Activated naive CD8-positive, alpha-beta T cell treated with anti-CD3 and anti-CD28 coated beads for 36 hours (primary cell): ENCODE measurements at regions not wholly inside any gene's neighbourhood (a gene's known extent, or its start where the extent isn't known, plus 50 kb on each side); places are given as distances from the start of the nearest gene placed in this dataset.
"Not testable (repeated sequence)": the region's sequence is repeated elsewhere in the genome, so short reads cannot be mapped to it uniquely, and the experiment has no call there.

Source experiments
- DNase-seq: peaks from one replicate; pipeline ENCODE4 v3.0.0; 2021
- H3K27ac Mint-ChIP-seq: one replicate; pipeline ENCODE4 v1.8.0; 2022; ENCODE audit warnings: mild to moderate bottlenecking, moderate library complexity, mixed read lengths
- H3K27me3 Mint-ChIP-seq: one replicate; pipeline ENCODE4 v1.8.0; 2022; ENCODE audit warnings: mild to moderate bottlenecking, mixed read lengths
- H3K36me3 Mint-ChIP-seq: one replicate; pipeline ENCODE4 v1.8.0; 2021; ENCODE audit warnings: mild to moderate bottlenecking, mixed read lengths
- H3K4me1 Mint-ChIP-seq: one replicate; pipeline ENCODE4 v1.8.0; 2021; ENCODE audit warnings: mixed read lengths
- H3K4me3 Mint-ChIP-seq: one replicate; pipeline ENCODE4 v1.8.0; 2022; ENCODE audit warnings: mild to moderate bottlenecking, moderate library complexity, mixed read lengths
- H3K9me3 Mint-ChIP-seq: one replicate; pipeline ENCODE4 v1.8.0; 2022; ENCODE audit warnings: mixed read lengths

DNA sequence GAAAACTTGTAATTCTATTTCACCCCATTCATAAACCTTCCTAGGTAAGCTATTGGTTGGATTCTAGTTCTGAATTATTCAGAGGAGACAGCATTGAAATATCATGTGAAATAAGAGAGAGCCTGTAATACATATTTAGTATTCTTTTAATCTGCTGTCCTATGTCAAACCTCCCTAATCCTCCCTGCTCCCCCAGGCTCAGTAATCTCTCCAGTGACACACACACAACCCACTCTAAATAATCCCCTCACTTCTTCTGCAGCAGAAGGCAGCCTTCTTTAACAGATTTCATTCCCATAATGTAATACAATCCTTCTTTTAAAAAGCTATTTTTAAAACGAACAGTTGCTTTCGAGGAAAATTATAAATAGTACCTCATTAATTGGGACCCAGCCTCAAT, 639.7 kb upstream of the AUTS2 start:
- DNase-seq = no peak
- Mint-ChIP-seq H3K27me3 (no peaks in the 10 kb centered on the region), H3K27ac (no peak overlapping the region), H3K9me3 (peaks cover 4% of the 10 kb centered on the region), H3K4me1 (no peaks in the 10 kb centered on the region), H3K4me3 (no peak overlapping the region), H3K36me3 (no peaks in the 10 kb centered on the region)

DNA sequence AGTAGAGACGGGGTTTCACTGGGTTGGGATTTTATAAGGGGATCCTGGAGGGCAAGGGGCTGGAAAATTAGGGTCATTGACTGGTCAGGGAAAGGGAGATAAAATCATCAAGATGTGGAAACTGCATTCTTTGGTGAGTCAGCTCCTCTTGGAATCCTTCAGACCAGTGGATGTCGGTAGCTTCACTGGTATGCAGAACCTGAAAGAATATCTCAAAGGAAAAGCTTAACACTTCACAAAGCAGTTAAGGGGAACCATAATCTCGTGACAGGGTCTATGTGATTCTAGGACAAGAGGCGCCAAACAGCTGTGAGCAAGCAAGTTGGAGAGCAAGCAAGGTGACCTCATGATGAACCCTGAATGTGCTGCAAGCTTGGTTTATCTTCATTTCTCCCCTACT, 634.7 kb upstream of the AUTS2 start:
- Mint-ChIP-seq H3K9me3 (peaks cover 1% of the 10 kb centered on the region), H3K27me3 (no peaks in the 10 kb centered on the region), H3K36me3 (no peaks in the 10 kb centered on the region), H3K27ac (no peak overlapping the region), H3K4me1 (no peaks in the 10 kb centered on the region), H3K4me3 (no peak overlapping the region)
- DNase-seq = no peak

DNA sequence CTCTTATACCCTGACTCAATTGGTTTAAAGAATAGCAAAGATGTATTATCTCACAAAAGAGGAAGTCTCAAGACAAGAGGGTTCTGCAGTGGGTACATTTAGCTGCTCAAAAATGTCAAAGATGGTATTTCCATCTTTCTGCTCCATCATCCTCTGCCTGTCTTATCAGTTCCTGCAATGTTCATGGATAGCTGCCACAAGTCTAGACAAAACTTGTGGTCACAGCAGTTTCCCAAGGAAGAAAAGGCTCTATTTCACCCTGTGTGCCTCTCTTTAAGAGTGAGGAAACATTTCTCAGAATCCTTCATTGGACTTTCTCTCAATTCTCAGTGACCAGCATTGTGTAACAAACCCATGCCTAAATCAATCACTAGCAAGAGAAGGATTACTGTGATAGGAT, 634.2 kb upstream of the AUTS2 start:
- peaks cover under 1% of the 10 kb centered on the region for H3K9me3 Mint-ChIP-seq
- H3K27me3 Mint-ChIP-seq = no peaks in the 10 kb centered on the region
- no peak overlapping the region for H3K27ac Mint-ChIP-seq

DNA sequence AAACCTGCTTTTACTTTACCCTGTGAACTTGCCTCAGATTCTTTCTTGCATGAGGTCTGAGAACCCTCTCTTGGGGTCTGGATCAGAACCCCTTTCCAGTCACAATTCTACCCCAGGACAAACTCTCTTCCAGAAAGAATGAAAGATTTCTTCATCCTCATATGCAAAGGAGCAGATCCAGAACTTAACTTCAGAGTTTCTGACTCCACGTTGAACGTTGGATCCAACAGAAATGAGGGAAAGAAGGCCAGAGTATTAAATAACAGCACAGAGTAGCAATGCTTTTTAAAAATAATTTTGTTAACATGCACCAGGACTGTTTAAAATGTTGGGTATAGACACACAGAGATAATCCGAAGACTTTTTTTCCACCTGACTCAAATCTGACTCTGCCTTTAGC, 632.9 kb upstream of the AUTS2 start:
- H3K36me3 Mint-ChIP-seq = no peaks in the 10 kb centered on the region

More for the DNA sequence above, 634.2 kb upstream of the AUTS2 start:
- Mint-ChIP-seq H3K4me3 (no peak overlapping the region), H3K36me3 (no peaks in the 10 kb centered on the region), H3K4me1 (no peaks in the 10 kb centered on the region)
- no peak for DNase-seq

DNA sequence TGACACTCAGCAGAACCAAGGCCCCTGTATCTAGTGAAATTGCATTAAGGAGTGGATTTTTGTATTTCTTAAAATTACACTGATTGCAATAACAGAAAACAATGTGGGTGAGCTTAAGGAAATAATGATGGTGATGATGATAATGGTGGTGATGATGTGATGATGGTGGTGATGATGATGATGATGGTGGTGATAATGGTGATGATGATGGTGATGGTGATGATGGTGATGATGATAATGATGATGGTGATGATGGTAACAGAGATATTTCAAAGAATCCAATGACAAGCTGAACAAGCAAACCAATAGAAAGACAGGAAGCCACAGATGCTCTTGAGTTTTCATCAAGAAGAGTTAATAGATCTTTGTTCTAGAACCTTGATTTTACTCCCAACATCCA, 630.7 kb upstream of the AUTS2 start:
- H3K27me3 Mint-ChIP-seq = no peaks in the 10 kb centered on the region
- H3K4me3 Mint-ChIP-seq = no peak overlapping the region
- H3K27ac Mint-ChIP-seq = no peak overlapping the region
- H3K9me3 Mint-ChIP-seq = peaks cover 2% of the 10 kb centered on the region
- no peak for DNase-seq
- no peaks in the 10 kb centered on the region for H3K36me3 Mint-ChIP-seq
- no peaks in the 10 kb centered on the region for H3K4me1 Mint-ChIP-seq

More for the DNA sequence above, 632.9 kb upstream of the AUTS2 start:
- no peaks in the 10 kb centered on the region for H3K4me1 Mint-ChIP-seq
- no peaks in the 10 kb centered on the region for H3K9me3 Mint-ChIP-seq
- H3K27ac Mint-ChIP-seq = no peak overlapping the region
- no peak for DNase-seq
- no peaks in the 10 kb centered on the region for H3K27me3 Mint-ChIP-seq
- no peak overlapping the region for H3K4me3 Mint-ChIP-seq

DNA sequence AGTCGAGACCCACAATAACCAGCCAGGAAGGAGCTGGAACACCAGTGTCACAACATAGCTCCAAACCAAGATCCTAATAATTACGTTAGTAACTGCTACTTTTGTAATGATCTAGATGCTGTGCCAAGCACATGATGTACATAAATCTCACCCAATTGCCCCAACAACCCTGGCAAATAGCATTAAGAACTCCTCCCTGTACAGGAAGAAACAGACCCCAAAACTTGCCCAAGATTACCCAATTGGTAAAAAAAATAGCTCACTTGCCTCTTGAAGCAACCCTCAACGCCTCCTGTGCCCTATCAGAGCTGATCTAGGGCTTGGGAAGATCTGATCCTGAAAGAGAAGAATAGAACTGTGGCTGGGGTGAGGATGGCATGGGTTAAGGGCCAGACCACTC, 628.7 kb upstream of the AUTS2 start:
- no peaks in the 10 kb centered on the region for H3K27me3 Mint-ChIP-seq

DNA sequence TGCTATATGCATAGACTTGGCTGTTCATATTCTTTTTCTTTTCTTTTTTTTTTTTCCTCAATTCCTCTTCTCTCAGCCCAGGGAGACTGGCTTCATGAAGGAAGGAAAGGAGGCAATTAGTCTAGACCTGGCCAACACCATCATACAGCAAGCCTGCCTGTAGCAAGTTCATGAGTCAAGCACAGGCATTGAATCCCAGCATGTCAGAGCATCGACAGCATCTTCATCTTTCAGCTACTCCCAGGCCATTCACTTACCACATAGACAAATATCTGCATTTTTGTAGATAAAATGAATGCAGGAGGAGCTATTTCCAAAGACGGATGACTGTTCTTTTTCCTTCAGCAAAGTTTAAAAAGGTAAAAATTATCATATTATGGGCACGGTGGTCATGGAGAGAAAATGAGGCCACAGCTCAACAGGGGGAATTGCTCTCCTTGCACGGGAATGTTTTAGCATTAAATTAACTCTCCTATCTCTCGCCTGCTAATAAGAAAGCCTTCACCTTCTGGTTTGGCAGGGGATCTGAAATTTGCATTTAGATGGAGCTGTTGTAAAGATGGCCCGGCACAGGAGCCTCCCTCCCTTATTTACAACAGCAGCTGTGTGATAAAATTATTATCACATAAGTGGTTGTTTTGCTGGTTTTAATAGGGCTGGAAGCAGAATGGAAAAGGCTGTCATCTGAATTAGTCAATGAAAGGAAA, 626.5 kb upstream of the AUTS2 start:
- Mint-ChIP-seq H3K27me3 (no peaks in the 10 kb centered on the region), H3K4me3 (no peak overlapping the region), H3K9me3 (peaks cover 6% of the 10 kb centered on the region), H3K36me3 (no peaks in the 10 kb centered on the region), H3K27ac (no peak overlapping the region), H3K4me1 (no peaks in the 10 kb centered on the region)
- DNase-seq = no peak

More for the DNA sequence above, 628.7 kb upstream of the AUTS2 start:
- Mint-ChIP-seq H3K4me3 (no peak overlapping the region), H3K36me3 (no peaks in the 10 kb centered on the region), H3K9me3 (peaks cover 4% of the 10 kb centered on the region), H3K4me1 (no peaks in the 10 kb centered on the region), H3K27ac (no peak overlapping the region)
- no peak for DNase-seq

DNA sequence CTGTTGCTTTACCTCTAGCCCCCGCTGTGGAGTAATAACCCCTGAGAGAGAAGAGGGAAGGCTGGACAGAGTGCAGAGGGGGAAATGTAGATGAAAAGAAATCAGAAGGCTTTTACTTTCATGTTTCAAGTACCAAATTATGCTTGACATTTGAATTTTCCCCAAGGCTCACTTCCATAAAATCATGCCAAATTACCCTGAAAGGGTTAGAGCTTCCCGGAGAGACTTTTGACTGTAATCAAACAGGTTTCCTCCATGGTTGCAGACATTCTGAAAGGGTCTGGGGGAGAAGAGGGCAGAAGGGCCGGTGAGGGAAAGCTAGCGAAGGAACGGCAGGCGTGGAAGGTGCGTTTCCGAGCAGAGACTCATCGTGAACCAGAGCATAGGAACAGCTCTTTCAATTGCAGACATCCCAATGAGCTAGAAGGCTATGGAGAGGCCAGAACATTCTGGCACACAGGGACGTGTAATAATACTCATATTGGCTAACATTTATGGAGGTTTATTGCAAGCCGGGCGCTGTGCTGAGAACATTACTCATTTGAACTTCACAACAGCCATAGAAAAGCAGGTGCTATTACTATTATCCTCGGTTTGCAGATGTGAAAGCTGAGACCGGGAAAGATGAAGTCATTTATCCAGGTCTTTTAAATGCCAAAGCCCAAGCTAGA, 620.8 kb upstream of the AUTS2 start:
- Mint-ChIP-seq H3K27me3 (no peaks in the 10 kb centered on the region), H3K9me3 (peaks cover 3% of the 10 kb centered on the region), H3K36me3 (no peaks in the 10 kb centered on the region), H3K4me1 (no peaks in the 10 kb centered on the region), H3K27ac (no peak overlapping the region), H3K4me3 (no peak overlapping the region)
- DNase-seq = no peak

DNA sequence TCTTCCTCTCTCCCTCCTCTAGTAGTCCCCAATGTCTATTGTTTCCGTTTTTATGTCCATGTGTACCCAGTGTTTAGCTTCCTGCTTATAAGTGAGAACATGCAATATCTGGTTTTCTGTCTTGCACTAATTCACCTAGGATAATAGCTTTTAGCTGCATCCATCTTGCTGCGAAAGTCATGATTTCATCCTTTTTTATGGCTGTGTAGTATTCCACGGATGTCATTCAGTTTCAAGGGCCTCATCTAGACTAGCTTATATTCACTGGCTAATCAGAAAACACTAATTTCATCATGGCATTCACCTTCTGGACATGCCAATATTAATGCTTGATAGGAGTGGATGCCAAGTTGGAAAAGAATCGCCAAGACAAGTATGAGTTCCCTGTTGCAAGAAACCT, 619.6 kb upstream of the AUTS2 start:
- no peaks in the 10 kb centered on the region for H3K27me3 Mint-ChIP-seq
- H3K9me3 Mint-ChIP-seq = peaks cover 6% of the 10 kb centered on the region
- no peaks in the 10 kb centered on the region for H3K36me3 Mint-ChIP-seq
- DNase-seq = no peak
- H3K4me3 Mint-ChIP-seq = no peak overlapping the region
- H3K27ac Mint-ChIP-seq = no peak overlapping the region
- H3K4me1 Mint-ChIP-seq = no peaks in the 10 kb centered on the region

DNA sequence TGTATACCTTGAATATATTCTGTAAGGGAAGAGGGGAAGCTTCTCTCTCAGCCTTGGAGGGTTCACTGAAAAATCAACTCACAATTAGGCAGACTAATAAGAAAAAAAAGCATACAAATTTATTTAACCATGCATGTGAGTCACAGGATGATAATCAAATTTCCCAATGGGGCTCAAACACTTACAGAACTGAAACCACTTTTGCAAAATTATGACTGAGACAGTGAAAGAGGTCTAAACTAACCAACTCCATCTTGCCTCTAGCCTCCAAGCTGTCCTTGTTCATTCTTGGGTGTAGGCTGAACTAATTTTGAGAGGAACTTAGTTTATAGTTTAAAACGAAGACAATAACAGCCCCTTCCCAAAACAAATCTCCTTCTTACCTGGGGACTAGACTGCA, 618.3 kb upstream of the AUTS2 start:
- DNase-seq = no peak
- H3K9me3 Mint-ChIP-seq = peaks cover 6% of the 10 kb centered on the region
- H3K4me1 Mint-ChIP-seq = no peaks in the 10 kb centered on the region
- no peaks in the 10 kb centered on the region for H3K36me3 Mint-ChIP-seq
- no peaks in the 10 kb centered on the region for H3K27me3 Mint-ChIP-seq
- no peak overlapping the region for H3K4me3 Mint-ChIP-seq
- H3K27ac Mint-ChIP-seq = no peak overlapping the region

DNA sequence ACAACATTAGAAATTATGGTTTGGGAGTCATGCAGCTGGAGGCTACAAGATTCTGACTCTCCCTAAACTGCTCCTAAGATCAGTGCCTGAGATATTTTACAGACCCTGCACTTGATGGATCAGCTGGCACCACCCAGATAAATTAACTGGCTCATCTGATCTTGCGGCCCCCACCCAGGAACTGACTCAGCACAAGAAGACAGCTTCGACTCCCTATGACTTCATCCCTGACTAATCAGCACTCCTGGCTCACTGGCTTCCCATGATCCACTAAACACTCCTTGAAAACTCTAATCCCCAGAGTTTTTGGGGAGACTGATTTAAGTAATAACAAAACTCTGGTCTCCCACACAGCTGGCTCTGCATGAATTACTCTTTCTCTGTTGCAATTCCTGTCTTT, 617.8 kb upstream of the AUTS2 start:
- H3K27ac Mint-ChIP-seq, H3K4me1 Mint-ChIP-seq, H3K9me3 Mint-ChIP-seq, H3K4me3 Mint-ChIP-seq, H3K36me3 Mint-ChIP-seq, DNase-seq, H3K27me3 Mint-ChIP-seq: not testable (repeated sequence)

DNA sequence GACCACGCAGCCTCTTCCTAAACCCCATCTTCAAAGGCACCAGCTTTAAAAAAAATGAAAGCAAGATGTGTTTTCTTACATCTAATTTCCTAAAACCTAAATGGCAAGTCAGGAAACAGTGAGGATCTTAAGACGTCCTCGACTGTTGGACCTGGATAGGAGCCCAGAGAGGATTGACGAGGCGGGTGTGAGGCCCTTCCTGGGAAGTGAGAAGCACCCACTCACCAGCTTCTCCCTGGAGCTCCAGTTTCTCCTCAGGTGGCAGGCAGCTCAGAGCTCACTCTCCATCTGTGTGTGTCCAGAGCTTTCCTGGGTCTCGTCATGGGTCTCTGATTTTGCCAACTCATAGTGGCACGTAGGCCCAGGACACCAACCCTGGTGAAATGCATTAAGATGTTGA, 614.0 kb upstream of the AUTS2 start:
- Mint-ChIP-seq H3K27ac (no peak overlapping the region), H3K27me3 (no peaks in the 10 kb centered on the region), H3K9me3 (peaks cover 22% of the 10 kb centered on the region)

DNA sequence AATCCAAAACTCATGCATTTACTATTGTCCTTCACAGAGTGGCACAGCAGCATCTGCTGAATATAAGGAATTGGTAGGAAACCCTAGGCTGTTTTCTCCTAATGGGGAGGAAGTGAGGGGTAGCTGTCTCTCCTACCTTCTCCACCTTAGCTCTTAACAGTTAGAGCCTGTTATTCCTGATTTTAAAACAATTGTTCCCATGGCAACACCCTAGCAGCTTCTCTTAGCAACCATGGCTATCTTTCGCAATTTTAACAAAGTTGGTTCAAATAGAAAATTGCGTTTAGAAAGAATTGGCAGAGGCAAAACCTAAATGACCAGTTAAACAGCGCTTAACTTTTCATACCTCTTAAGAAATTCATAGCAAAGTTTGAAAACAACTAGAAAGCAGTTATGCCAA, 603.4 kb upstream of the AUTS2 start:
- H3K4me3 Mint-ChIP-seq = no peak overlapping the region
- H3K27ac Mint-ChIP-seq = no peak overlapping the region
- H3K27me3 Mint-ChIP-seq = no peaks in the 10 kb centered on the region
- H3K36me3 Mint-ChIP-seq = no peaks in the 10 kb centered on the region
- H3K4me1 Mint-ChIP-seq = no peaks in the 10 kb centered on the region
- peaks cover 2% of the 10 kb centered on the region for H3K9me3 Mint-ChIP-seq
- DNase-seq = no peak

More for the DNA sequence above, 614.0 kb upstream of the AUTS2 start:
- DNase-seq = no peak
- Mint-ChIP-seq H3K4me1 (no peaks in the 10 kb centered on the region), H3K4me3 (no peak overlapping the region), H3K36me3 (no peaks in the 10 kb centered on the region)

DNA sequence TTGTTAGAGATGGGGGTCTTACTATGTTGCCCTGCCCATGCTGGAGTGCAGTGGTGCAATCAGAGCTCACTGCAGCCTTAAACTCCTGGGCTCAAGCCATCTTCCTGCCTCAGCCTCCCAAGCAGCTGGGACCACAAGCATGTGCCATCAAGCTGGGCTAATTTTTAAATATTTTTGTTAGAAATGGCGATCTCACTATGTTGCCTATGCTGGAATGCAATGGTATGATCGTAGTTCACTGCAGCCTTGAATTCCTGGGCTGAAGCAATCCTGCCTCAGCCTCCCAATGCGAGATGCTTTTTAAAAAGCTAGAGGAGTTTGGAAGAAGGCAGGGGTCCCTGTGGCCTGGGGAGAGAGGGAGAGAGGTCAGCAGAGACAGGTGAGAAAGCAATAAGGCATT, 600.1 kb upstream of the AUTS2 start:
- H3K4me1 Mint-ChIP-seq = no peaks in the 10 kb centered on the region
- no peaks in the 10 kb centered on the region for H3K36me3 Mint-ChIP-seq
- no peak overlapping the region for H3K4me3 Mint-ChIP-seq
- no peak overlapping the region for H3K27ac Mint-ChIP-seq
- H3K27me3 Mint-ChIP-seq = no peaks in the 10 kb centered on the region
- H3K9me3 Mint-ChIP-seq = peaks cover 21% of the 10 kb centered on the region
- DNase-seq = no peak

DNA sequence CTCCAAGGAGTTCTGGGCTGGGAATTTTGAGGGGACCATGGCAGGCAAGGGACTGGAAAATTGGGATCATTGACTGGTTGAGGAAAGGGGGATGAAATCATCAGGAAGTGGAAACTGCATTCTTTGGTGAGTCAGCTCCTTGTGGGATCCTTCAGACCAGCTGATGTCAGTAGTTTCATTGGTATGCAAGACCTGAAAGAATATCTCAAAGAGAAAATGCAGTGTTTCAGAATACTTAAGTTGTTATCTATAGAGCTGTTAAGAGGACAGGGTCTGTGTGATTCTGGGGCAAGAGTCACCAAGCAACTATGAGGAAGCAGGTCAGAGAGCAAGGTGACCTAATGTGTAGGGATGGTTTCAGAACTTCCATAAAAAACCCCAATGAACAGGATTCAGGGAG, 595.9 kb upstream of the AUTS2 start:
- peaks cover 26% of the 10 kb centered on the region for H3K9me3 Mint-ChIP-seq
- no peak overlapping the region for H3K4me3 Mint-ChIP-seq
- H3K4me1 Mint-ChIP-seq = no peaks in the 10 kb centered on the region
- H3K36me3 Mint-ChIP-seq = no peaks in the 10 kb centered on the region
- no peak overlapping the region for H3K27ac Mint-ChIP-seq
- H3K27me3 Mint-ChIP-seq = no peaks in the 10 kb centered on the region
- no peak for DNase-seq

DNA sequence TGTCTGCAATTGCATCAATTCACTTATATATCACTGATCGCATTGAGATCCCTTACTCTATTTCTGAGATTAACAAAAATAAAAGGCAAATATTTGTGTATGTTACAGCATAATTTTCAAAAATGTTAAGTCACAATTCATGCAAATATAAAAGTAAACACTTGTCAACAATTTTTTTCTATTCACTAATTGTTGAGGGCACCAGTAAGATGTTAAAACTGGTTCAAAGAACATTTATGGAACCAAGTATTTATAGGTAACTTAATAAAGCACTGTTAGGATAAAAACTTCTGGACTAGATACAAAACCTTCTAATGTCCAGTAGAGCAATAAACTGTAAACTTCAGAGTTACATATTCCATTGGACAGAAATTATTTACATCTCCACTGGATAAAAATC, 586.1 kb upstream of the AUTS2 start:
- Mint-ChIP-seq H3K27ac (no peak overlapping the region), H3K27me3 (no peaks in the 10 kb centered on the region), H3K4me3 (no peak overlapping the region), H3K36me3 (no peaks in the 10 kb centered on the region), H3K4me1 (no peaks in the 10 kb centered on the region), H3K9me3 (peaks cover 6% of the 10 kb centered on the region)
- no peak for DNase-seq
